HEK293 (cell line): ENCODE measurements at regions not wholly inside any gene's neighbourhood (a gene's known extent, or its start where the extent isn't known, plus 50 kb on each side); places are given as distances from the start of the nearest gene placed in this dataset.
"Not testable (repeated sequence)": the region's sequence is repeated elsewhere in the genome, so short reads cannot be mapped to it uniquely, and the experiment has no call there.

Experiments used
- CTCF ChIA-PET: fragments of 350-600 bp; formaldehyde crosslinking; extraction: SDS; loops from one replicate; lab custom pipeline; 2021; ENCODE audit warnings: antibody characterized with exemption; lab: Yijun Ruan, JAX
- POLR2A ChIA-PET: fragments of 300-600 bp; formaldehyde crosslinking; extraction: SDS; loops from one replicate; lab custom pipeline; 2020; ENCODE audit warnings: antibody characterized with exemption, inconsistent platforms; lab: Yijun Ruan, JAX
- H3K27ac ChIP-seq: fragments of 200-500 bp; sonication (Bioruptor generic); 2 replicates; pipeline ENCODE4 v1.5.1; 2014; ENCODE audit warnings: low read depth, low read length, control low read depth, inconsistent platforms; ENCODE audit errors: extremely low read depth
- H3K36me3 ChIP-seq, 2 experiments: fragments of 200-500 bp in 1 of 2; sonication (Bioruptor generic) in 1 of 2; 1 replicate in 1 of 2; 2 replicates in 1 of 2; pipeline ENCODE4 v1.5.1; 2014 to 2017; ENCODE audit warnings: inconsistent platforms in 2 of 2, low read length in 2 of 2; ENCODE audit not compliant: control insufficient read depth in 2 of 2, insufficient read depth in 1 of 2
- H3K4me1 ChIP-seq: fragments of 200-500 bp; sonication (Bioruptor generic); 2 replicates; pipeline ENCODE4 v1.5.1; 2014; ENCODE audit warnings: mild to moderate bottlenecking, low read length, inconsistent platforms; ENCODE audit not compliant: control insufficient read depth, insufficient read depth
- H3K4me3 ChIP-seq: 2 replicates; pipeline ENCODE4 v1.5.1; 2011; ENCODE audit warnings: low read depth, mild to moderate bottlenecking, control low read depth, low read length, moderate library complexity
- H3K9me3 ChIP-seq: fragments of 200-500 bp; sonication (Bioruptor generic); 2 replicates; pipeline ENCODE4 v1.5.1; 2014; ENCODE audit warnings: low read depth, low read length, inconsistent platforms; ENCODE audit not compliant: control insufficient read depth, insufficient read depth
- EGR2 ChIP-seq: fragments of 450-650 bp; formaldehyde crosslinking; IDR thresholded peaks from 2 replicates; pipeline ENCODE4 v1.5.1; 2016; ENCODE audit warnings: low read depth, missing biosample characterization, missing genetic modification characterization
- FEZF1 ChIP-seq: fragments of 450-650 bp; formaldehyde crosslinking; IDR thresholded peaks from 2 replicates; pipeline ENCODE4 v1.5.1; 2016; ENCODE audit warnings: missing biosample characterization, missing genetic modification characterization
- GLIS2 ChIP-seq: fragments of 450-650 bp; formaldehyde crosslinking; IDR thresholded peaks from 2 replicates; pipeline ENCODE4 v1.5.1; 2016; ENCODE audit warnings: missing biosample characterization, missing genetic modification characterization
- SP7 ChIP-seq: fragments of 450-650 bp; formaldehyde crosslinking; IDR thresholded peaks from 2 replicates; pipeline ENCODE4 v1.5.1; 2016; ENCODE audit warnings: missing biosample characterization, missing genetic modification characterization
- ZBTB48 ChIP-seq: fragments of 450-650 bp; formaldehyde crosslinking; IDR thresholded peaks from 2 replicates; pipeline ENCODE4 v1.5.1; 2016; ENCODE audit warnings: missing biosample characterization, missing genetic modification characterization
- ZBTB8A ChIP-seq: fragments of 450-650 bp; formaldehyde crosslinking; IDR thresholded peaks from 2 replicates; pipeline ENCODE4 v1.5.1; 2016; ENCODE audit warnings: missing biosample characterization, missing genetic modification characterization
- ZNF138 ChIP-seq: fragments of 450-650 bp; formaldehyde crosslinking; IDR thresholded peaks from 2 replicates; pipeline ENCODE4 v1.5.1; 2016; ENCODE audit warnings: missing biosample characterization, missing genetic modification characterization, borderline replicate concordance
- ZNF202 ChIP-seq: fragments of 450-650 bp; formaldehyde crosslinking; IDR thresholded peaks from 2 replicates; pipeline ENCODE4 v1.5.1; 2016; ENCODE audit warnings: missing biosample characterization, missing genetic modification characterization, borderline replicate concordance
- ZNF266 ChIP-seq: fragments of 450-650 bp; formaldehyde crosslinking; IDR thresholded peaks from 2 replicates; pipeline ENCODE4 v1.5.1; 2016; ENCODE audit warnings: missing biosample characterization, missing genetic modification characterization, low read depth
- ZNF404 ChIP-seq: fragments of 450-650 bp; formaldehyde crosslinking; IDR thresholded peaks from 2 replicates; pipeline ENCODE4 v1.5.1; 2017; ENCODE audit warnings: missing biosample characterization, missing genetic modification characterization
- ZNF473 ChIP-seq: fragments of 450-650 bp; formaldehyde crosslinking; IDR thresholded peaks from 2 replicates; pipeline ENCODE4 v1.5.1; 2017; ENCODE audit warnings: missing biosample characterization, missing genetic modification characterization
- ZNF555 ChIP-seq: fragments of 450-650 bp; formaldehyde crosslinking; conservative IDR thresholded peaks from 2 replicates; pipeline ENCODE4 v1.5.1; 2017; ENCODE audit warnings: missing biosample characterization, mild to moderate bottlenecking, missing genetic modification characterization, inconsistent platforms
- ZNF560 ChIP-seq: fragments of 450-650 bp; formaldehyde crosslinking; IDR thresholded peaks from 2 replicates; pipeline ENCODE4 v1.5.1; 2017; ENCODE audit warnings: missing biosample characterization, missing genetic modification characterization, borderline replicate concordance
- ZNF677 ChIP-seq: fragments of 450-650 bp; IDR thresholded peaks from 2 replicates; pipeline ENCODE4 v1.5.0; 2018; ENCODE audit warnings: missing biosample characterization, mild to moderate bottlenecking, missing genetic modification characterization, moderate library complexity
- TF ChIP-seq, protein P1 (sequence below): fragments of 450-650 bp; IDR thresholded peaks from 2 replicates; pipeline ENCODE4 v1.5.1; 2018; ENCODE audit warnings: missing biosample characterization, mild to moderate bottlenecking, missing genetic modification characterization
- TF ChIP-seq, protein P2 (sequence below): fragments of 450-650 bp; formaldehyde crosslinking; IDR thresholded peaks from 2 replicates; pipeline ENCODE4 v1.5.1; 2016; ENCODE audit warnings: missing biosample characterization, missing genetic modification characterization
- TF ChIP-seq, protein P3 (sequence below): fragments of 450-650 bp; formaldehyde crosslinking; IDR thresholded peaks from 2 replicates; pipeline ENCODE4 v1.5.1; 2016; ENCODE audit warnings: missing biosample characterization, missing genetic modification characterization
- TF ChIP-seq, protein P4 (sequence below): fragments of 450-650 bp; formaldehyde crosslinking; IDR thresholded peaks from 2 replicates; pipeline ENCODE4 v1.5.1; 2016; ENCODE audit warnings: missing biosample characterization, missing genetic modification characterization

DNA sequence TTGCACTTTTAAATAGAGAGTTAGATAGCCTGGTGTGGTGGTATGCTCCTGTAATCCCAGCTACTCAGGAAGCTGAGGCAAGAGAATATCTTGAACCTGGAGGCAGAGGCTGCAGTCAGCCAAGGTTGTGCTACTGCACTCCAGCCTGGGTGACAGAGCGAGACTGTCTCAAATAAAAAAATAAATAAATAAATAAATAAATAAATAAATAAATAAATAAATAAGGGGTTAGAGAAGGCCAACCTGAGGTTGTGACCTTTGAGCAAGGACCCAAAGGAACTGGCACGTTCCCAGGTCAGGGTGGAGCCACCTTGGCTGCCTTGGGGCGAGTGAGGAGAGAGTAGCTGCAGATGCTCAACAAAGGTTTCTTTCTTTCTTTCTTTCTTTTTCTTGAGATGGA lies 65.3 kb upstream of the TENM4 start (continued):
- TF ChIP-seq ZNF266 (tag by site-specific recombination) (peak; percentile 57; the same call in 1 of the 2 replicates), ZNF560 (no peak)
- TF ChIP-seq, protein P1, sequence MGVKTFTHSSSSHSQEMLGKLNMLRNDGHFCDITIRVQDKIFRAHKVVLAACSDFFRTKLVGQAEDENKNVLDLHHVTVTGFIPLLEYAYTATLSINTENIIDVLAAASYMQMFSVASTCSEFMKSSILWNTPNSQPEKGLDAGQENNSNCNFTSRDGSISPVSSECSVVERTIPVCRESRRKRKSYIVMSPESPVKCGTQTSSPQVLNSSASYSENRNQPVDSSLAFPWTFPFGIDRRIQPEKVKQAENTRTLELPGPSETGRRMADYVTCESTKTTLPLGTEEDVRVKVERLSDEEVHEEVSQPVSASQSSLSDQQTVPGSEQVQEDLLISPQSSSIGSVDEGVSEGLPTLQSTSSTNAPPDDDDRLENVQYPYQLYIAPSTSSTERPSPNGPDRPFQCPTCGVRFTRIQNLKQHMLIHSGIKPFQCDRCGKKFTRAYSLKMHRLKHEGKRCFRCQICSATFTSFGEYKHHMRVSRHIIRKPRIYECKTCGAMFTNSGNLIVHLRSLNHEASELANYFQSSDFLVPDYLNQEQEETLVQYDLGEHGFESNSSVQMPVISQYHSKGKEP (tag by site-specific recombination) = no peak
- TF ChIP-seq, protein P2, sequence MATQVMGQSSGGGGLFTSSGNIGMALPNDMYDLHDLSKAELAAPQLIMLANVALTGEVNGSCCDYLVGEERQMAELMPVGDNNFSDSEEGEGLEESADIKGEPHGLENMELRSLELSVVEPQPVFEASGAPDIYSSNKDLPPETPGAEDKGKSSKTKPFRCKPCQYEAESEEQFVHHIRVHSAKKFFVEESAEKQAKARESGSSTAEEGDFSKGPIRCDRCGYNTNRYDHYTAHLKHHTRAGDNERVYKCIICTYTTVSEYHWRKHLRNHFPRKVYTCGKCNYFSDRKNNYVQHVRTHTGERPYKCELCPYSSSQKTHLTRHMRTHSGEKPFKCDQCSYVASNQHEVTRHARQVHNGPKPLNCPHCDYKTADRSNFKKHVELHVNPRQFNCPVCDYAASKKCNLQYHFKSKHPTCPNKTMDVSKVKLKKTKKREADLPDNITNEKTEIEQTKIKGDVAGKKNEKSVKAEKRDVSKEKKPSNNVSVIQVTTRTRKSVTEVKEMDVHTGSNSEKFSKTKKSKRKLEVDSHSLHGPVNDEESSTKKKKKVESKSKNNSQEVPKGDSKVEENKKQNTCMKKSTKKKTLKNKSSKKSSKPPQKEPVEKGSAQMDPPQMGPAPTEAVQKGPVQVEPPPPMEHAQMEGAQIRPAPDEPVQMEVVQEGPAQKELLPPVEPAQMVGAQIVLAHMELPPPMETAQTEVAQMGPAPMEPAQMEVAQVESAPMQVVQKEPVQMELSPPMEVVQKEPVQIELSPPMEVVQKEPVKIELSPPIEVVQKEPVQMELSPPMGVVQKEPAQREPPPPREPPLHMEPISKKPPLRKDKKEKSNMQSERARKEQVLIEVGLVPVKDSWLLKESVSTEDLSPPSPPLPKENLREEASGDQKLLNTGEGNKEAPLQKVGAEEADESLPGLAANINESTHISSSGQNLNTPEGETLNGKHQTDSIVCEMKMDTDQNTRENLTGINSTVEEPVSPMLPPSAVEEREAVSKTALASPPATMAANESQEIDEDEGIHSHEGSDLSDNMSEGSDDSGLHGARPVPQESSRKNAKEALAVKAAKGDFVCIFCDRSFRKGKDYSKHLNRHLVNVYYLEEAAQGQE = 0 out of 2 replicates have a peak, but pooled peaks have one; percentile 37

DNA sequence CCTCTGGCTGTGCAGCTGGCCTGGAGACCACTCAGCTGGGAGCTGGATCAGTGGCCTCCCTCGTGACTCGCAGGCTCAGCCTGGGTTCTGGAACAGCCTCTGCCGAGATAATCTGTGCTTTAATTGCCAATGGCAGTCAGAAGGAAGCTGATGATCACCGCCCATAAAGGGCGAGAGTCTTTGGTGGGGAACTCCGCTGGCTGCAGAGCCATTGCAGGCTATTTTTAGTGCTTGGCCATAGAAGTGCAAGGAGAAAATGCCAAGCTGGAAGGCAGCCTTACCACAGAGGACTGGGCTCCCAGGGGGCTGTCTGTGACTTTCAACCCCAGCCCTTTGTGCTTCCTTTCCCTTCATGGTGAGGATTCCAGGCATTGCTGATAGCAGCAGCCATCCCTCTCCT lies 62.2 kb upstream of the TENM4 start:
- TF ChIP-seq, protein P3, sequence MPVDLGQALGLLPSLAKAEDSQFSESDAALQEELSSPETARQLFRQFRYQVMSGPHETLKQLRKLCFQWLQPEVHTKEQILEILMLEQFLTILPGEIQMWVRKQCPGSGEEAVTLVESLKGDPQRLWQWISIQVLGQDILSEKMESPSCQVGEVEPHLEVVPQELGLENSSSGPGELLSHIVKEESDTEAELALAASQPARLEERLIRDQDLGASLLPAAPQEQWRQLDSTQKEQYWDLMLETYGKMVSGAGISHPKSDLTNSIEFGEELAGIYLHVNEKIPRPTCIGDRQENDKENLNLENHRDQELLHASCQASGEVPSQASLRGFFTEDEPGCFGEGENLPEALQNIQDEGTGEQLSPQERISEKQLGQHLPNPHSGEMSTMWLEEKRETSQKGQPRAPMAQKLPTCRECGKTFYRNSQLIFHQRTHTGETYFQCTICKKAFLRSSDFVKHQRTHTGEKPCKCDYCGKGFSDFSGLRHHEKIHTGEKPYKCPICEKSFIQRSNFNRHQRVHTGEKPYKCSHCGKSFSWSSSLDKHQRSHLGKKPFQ (tag by site-specific recombination) = no peak
- TF ChIP-seq ZNF404 = no peak
- no peak for TF ChIP-seq ZNF555 (tag by site-specific recombination)
- POLR2A ChIA-PET = no interaction called here
- CTCF ChIA-PET = interaction anchor here (0.5 to 4.3 kb wide), 2 partner anchors 10 to 12 kb away, joined by 3 to 30 read pairs; no protein-coding TSS in a partner anchor
- Histone ChIP-seq H3K4me1 (no peaks in the 10 kb centered on the region), H3K27ac (no peak overlapping the region), H3K9me3 (no peaks in the 10 kb centered on the region), H3K4me3 (no peak overlapping the region), H3K36me3 (no peaks in the 10 kb centered on the region)

DNA sequence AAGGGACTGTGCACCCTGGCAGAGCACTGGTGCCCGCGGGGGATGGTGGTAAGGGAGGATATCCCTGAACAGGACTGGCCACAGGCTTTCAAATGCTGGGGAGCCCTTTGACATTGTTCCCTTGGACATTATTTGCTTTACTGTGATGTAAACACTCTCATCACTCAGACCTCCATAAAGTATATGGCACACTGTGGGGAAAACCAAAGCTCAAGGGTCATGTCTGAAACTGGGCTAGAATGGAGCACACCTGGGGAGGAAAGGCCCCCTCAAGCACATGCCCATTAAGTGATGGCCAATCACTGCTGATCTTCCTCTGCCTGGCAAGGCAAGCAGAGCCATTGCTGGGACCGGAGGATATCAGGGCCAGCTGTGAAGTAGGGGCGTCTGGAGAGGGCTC lies 60.9 kb upstream of the TENM4 start:
- no peaks in the 10 kb centered on the region for H3K4me1 ChIP-seq
- TF ChIP-seq, protein P2 = no peak
- TF ChIP-seq ZBTB8A (tag by site-specific recombination) (no peak), EGR2 (tag by site-specific recombination) (no peak), GLIS2 (tag by site-specific recombination) (no peak), ZNF202 (tag by site-specific recombination) (no peak), SP7 (tag by site-specific recombination) (no peak), ZNF677 (tag by site-specific recombination) (no peak), ZNF138 (tag by site-specific recombination) (no peak), FEZF1 (tag by site-specific recombination) (no peak), ZNF473 (tag by site-specific recombination) (no peak), ZBTB48 (tag by site-specific recombination) (no peak)
- TF ChIP-seq, protein P4, sequence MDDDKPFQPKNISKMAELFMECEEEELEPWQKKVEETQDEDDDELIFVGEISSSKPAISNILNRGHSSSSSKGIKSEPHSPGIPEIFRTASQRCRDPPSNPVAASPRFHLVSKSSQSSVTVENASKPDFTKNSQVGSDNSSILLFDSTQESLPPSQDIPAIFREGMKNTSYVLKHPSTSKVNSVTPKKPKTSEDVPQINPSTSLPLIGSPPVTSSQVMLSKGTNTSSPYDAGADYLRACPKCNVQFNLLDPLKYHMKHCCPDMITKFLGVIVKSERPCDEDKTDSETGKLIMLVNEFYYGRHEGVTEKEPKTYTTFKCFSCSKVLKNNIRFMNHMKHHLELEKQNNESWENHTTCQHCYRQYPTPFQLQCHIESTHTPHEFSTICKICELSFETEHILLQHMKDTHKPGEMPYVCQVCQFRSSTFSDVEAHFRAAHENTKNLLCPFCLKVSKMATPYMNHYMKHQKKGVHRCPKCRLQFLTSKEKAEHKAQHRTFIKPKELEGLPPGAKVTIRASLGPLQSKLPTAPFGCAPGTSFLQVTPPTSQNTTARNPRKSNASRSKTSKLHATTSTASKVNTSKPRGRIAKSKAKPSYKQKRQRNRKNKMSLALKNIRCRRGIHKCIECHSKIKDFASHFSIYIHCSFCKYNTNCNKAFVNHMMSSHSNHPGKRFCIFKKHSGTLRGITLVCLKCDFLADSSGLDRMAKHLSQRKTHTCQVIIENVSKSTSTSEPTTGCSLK = no peak
- TF ChIP-seq, all 188 proteins: peak for 0
- no peak overlapping the region for H3K27ac ChIP-seq
- no peak overlapping the region for H3K4me3 ChIP-seq
- H3K9me3 ChIP-seq = no peaks in the 10 kb centered on the region
- ChIA-PET POLR2A (no interaction called here), CTCF (no interaction called here)
- H3K36me3 ChIP-seq = no peaks in the 10 kb centered on the region

DNA sequence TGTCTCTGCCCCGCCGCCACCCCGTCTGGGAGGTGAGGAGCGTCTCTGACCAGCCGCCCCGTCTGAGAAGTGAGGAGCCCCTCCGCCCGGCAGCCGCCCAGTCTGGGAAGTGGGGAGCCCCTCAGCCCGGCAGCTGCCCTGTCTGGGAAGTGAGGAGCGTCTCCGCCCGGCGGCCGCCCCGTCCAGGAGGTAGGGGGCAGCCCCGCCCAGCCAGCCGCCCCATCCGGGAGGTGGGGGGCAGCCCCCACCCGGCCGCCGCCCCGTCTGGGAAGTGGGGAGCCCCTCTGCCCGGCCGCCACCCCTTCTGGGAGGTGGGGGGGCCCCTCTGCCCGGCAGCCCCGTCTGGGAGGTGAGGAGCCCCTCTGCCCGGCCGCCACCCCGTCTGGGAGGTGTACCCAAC lies 59.1 kb upstream of the TENM4 start:
- H3K36me3 ChIP-seq, H3K4me1 ChIP-seq, CTCF ChIA-PET, H3K4me3 ChIP-seq, H3K9me3 ChIP-seq, POLR2A ChIA-PET, H3K27ac ChIP-seq: not testable (repeated sequence)
